GM21529 (cell line): ENCODE measurements at regions not wholly inside any gene's neighbourhood (a gene's known extent, or its start where the extent isn't known, plus 50 kb on each side); places are given as distances from the start of the nearest gene placed in this dataset.

Experiments
- ATAC-seq: cut with Tn5 transposase; IDR thresholded peaks from one replicate; pipeline ENCODE4 v1.9.1; 2021; ENCODE audit not compliant: unreplicated experiment

DNA sequence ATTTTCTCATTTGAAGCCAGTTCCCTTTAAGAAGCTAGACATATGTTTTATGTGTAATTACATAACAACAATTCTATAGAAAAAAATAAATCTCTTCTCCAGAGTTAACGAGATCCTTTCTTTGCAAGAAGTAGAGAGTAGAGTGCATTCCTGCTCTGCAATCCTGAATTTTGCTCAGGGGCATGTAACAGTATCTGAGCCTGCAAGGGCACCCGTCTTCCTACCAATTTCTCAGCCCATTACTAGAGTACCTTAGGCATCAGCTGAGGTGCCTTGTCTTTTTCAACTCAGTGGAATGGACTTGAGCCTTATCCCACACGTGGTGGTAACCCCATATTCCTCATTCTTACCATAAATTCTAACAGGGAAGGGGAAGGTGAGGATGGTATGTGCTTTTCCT lies 205.9 kb downstream of the IKZF2 start:
- no peak for ATAC-seq

GRCh38 chr2:212943351-212943750 lies 208.1 kb downstream of the IKZF2 start:
- no peak for ATAC-seq

- ATAC-seq, result no peak
Observed at GRCh38 chr2:212941361-212941760, 210.1 kb downstream of the IKZF2 start.

GRCh38 chr2:212940816-212941215 lies 210.6 kb downstream of the IKZF2 start:
- no peak for ATAC-seq

GRCh38 chr2:212939777-212940531 lies 211.5 kb downstream of the IKZF2 start:
- ATAC-seq, result no peak

GRCh38 chr2:212938144-212938793 lies 213.1 kb downstream of the IKZF2 start:
- no peak for ATAC-seq

- ATAC-seq, result no peak
Observed at GRCh38 chr2:212936572-212936971, 214.8 kb downstream of the IKZF2 start.

DNA sequence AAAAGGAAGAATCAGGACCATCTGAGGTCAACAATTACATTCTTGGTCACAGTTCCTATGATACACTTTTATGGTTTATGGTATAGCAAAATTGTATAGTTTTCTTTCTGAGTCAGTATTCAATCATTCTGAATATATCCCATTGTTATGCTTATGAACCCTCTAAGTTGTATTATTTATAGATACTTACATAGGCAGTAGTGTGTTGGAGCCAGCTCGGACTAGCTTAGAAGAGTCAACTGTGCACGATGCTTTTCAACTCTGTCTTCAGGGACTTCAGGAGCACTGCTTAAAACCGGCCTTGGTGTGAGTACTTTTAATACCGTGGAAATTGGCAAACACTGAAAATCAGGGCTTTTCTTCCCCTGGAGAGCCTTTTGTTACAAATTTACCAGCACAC lies 215.7 kb downstream of the IKZF2 start:
- no peak for ATAC-seq

DNA sequence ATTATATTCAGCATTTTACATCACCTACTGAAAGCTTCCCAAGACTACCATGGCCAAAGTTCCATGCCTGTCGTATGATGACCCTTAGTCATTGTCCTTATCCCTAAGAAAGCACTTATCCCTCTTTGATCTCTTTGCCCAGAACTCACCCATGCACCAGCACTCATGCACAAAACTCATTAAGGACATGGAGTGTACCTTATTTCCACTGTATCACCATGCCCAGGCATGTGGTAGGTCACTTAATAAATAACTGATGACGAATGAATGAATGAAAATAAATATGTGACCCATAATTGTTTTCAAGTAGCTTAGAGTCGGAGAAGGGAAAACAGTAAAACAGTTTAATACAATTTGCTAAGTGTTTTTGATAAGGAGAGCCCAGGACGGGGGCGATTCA lies 220.1 kb downstream of the IKZF2 start:
- ATAC-seq, result no peak

DNA sequence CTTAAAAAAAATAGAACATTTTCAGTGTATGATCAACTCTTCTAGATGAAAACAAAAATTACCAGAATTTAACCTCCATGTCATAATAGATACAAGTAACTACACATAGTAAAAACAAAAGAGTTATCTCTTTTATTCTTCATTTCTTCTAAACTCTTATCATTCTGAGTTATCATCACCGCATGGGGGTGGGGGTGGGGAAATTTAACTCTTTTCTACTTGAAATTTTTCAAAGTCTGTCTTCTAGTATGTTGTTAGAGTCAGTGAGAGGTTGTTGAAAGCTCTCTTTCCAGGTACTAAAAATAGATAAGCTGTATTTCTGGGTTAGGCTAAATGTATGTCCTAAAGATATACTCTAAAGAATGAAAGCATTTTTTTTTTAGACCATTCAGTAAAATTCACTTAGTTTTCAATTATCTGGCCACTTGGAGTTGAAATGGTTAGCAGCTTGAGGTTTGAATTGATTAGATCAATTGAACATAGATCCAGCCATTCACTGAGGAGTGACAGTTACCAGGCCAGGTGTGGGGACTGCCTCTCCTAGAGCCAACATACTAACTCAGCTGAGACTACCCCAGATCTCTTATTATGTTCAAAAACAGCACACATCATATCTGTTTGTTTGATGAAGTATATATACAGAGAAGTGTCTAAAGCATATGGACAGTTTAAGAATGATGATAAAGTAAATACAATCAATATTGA lies 220.7 kb downstream of the IKZF2 start:
- no peak for ATAC-seq

DNA sequence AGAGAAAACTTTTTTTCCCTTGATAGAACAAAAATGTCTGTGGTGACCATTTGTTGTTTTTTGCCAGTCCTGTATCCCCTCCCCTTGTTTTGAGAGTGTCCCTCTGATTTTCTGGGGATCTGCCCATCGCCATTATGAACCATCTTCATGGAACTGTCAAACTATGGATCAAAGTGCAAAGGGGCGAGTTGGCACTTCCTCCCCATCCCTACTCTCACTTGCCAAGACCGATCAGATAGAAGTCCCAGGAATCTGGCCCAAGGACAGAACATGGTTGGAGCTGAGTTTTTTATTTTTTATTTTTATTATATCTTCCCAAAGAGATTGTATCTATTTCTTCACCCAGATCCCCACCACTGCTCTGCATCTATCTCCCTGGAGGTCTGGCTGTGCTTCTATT lies 221.4 kb downstream of the IKZF2 start:
- ATAC-seq, result no peak

DNA sequence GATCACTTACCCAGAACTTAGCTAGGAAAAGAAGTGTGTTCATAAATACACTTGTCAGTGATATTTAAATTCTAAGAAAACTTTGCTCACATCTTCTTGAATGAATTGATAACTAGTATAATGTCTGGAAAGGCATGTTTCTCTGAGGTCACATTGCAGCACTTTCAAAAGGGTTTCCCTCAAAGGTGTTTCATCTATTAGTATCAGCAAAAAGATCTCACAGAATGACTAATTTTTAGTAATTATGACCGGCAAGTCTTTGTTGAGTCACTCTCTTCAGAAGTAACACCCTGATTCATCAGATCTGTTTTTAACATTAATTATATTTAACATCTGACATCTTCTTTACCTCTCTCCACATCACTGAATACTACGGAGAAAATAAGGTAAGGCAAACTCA lies 222.3 kb downstream of the IKZF2 start:
- ATAC-seq, result no peak

- ATAC-seq, result no peak
Observed at GRCh38 chr2:212928681-212929080, 222.7 kb downstream of the IKZF2 start.

- no peak for ATAC-seq
Observed at GRCh38 chr2:212926940-212927339, 224.5 kb downstream of the IKZF2 start.

GRCh38 chr2:212923393-212923792 lies 228.0 kb downstream of the IKZF2 start:
- ATAC-seq, result no peak

DNA sequence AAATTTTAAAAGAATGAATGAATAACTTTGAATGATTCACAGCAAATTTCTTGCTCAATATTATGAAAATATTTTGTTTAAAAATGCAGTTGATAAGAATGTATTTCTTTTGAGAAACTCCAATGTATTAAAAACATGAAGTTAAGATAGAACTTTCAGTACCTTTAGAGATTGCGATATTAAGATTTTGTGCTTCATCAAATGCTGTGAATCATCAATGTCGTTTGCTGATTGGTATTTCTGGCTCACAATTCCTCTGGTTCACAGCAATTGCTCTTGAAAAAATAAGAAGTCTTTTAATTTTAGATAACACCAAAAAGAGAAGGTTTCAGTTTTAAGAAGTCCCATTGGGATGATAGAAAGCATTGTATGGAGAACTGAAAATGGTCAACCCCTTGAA lies 228.7 kb downstream of the IKZF2 start:
- no peak for ATAC-seq

DNA sequence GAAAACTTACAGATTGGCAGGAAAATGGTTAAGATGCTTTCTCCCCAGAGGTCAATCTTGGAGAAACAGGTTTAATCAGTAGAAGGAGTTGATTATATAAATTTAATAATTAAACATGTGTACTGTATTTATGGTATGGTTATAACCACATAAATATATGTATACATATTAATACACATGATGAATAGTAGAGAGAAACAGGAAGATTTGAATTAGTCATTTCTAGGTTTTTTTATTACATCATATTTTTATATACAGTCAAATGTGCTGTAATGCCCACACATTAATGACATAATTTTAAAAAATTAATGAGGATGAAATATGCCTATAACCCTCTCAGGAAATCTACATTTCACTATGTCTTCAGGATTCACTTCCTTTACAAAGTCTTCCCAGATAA lies 229.7 kb downstream of the IKZF2 start:
- ATAC-seq, result no peak

GRCh38 chr2:212921061-212921460 lies 230.4 kb downstream of the IKZF2 start:
- no peak for ATAC-seq

GRCh38 chr2:212919238-212919637 lies 232.2 kb downstream of the IKZF2 start:
- ATAC-seq, result no peak

GRCh38 chr2:212918336-212918735 lies 233.1 kb downstream of the IKZF2 start:
- ATAC-seq, result no peak

GRCh38 chr2:212915121-212915782 lies 236.2 kb downstream of the IKZF2 start:
- peak; percentile 64 for ATAC-seq

DNA sequence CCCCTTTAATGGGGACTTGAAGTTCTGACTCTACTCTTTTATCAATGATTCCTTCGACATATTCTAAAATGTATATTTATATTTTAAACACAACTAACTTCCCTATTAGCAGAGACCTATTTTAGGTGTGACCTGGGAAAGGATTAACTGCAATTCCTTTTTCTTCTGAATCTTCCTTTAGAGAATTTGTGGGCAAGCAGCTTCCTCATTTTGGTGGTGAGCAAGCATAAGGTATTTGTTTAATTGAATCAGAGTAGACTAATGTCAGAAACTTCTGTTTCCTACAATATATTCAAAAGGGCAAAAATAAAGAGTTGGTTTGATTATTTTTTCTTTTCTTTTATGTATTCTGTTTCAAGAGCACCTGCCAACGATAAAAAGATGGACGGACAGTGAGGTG lies 237.0 kb downstream of the IKZF2 start:
- ATAC-seq, result no peak
